K562 (cell line): ENCODE measurements at regions not wholly inside any gene's neighbourhood (a gene's known extent, or its start where the extent isn't known, plus 50 kb on each side); places are given as distances from the start of the nearest gene placed in this dataset.

Experiments used
- CTCF ChIP-seq, 3 experiments: IDR thresholded peaks in 2 of 3; conservative IDR thresholded peaks in 1 of 3; 2 replicates each; pipeline ENCODE4 v1.5.1; 2011 to 2012; ENCODE audit warnings: low read length in 3 of 3, mild to moderate bottlenecking in 3 of 3, control low read depth in 2 of 3, improper control_type of control experiment in 1 of 3, inconsistent platforms in 1 of 3, low read depth in 1 of 3, mixed read lengths in 1 of 3, moderate library complexity in 1 of 3; ENCODE audit not compliant: insufficient read depth in 2 of 3
- ELK3 ChIP-seq: fragments of 450-650 bp; formaldehyde crosslinking; IDR thresholded peaks from 2 replicates; pipeline ENCODE4 v1.4.0; 2020; ENCODE audit warnings: mild to moderate bottlenecking
- SAFB ChIP-seq: fragments of 200-400 bp; formaldehyde crosslinking; IDR thresholded peaks from 2 replicates; pipeline ENCODE4 v1.6.1; 2017; ENCODE audit warnings: low read depth, low read length, borderline replicate concordance
- TFAP4 ChIP-seq: sonication (generic); formaldehyde crosslinking; IDR thresholded peaks from 2 replicates; pipeline ENCODE4 v1.8.0; 2022; ENCODE audit warnings: missing genetic modification reagents, mild to moderate bottlenecking, moderate library complexity, borderline replicate concordance
- TF ChIP-seq, protein P1 (sequence below): fragments of 200-800 bp; sonication (Bioruptor generic); IDR thresholded peaks from 2 replicates; pipeline ENCODE4 v1.6.1; 2016; ENCODE audit warnings: missing genetic modification characterization, missing compliant biosample characterization

GRCh38 chr6:21804941-21805610, 211.5 kb downstream of the SOX4 start (continued):
- TF ChIP-seq, protein P1, sequence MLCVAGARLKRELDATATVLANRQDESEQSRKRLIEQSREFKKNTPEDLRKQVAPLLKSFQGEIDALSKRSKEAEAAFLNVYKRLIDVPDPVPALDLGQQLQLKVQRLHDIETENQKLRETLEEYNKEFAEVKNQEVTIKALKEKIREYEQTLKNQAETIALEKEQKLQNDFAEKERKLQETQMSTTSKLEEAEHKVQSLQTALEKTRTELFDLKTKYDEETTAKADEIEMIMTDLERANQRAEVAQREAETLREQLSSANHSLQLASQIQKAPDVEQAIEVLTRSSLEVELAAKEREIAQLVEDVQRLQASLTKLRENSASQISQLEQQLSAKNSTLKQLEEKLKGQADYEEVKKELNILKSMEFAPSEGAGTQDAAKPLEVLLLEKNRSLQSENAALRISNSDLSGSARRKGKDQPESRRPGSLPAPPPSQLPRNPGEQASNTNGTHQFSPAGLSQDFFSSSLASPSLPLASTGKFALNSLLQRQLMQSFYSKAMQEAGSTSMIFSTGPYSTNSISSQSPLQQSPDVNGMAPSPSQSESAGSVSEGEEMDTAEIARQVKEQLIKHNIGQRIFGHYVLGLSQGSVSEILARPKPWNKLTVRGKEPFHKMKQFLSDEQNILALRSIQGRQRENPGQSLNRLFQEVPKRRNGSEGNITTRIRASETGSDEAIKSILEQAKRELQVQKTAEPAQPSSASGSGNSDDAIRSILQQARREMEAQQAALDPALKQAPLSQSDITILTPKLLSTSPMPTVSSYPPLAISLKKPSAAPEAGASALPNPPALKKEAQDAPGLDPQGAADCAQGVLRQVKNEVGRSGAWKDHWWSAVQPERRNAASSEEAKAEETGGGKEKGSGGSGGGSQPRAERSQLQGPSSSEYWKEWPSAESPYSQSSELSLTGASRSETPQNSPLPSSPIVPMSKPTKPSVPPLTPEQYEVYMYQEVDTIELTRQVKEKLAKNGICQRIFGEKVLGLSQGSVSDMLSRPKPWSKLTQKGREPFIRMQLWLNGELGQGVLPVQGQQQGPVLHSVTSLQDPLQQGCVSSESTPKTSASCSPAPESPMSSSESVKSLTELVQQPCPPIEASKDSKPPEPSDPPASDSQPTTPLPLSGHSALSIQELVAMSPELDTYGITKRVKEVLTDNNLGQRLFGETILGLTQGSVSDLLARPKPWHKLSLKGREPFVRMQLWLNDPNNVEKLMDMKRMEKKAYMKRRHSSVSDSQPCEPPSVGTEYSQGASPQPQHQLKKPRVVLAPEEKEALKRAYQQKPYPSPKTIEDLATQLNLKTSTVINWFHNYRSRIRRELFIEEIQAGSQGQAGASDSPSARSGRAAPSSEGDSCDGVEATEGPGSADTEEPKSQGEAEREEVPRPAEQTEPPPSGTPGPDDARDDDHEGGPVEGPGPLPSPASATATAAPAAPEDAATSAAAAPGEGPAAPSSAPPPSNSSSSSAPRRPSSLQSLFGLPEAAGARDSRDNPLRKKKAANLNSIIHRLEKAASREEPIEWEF (CRISPR knock-in tag) = no peak
- TF ChIP-seq CTCF (IDR thresholded peaks at IDR 0.05 in 2 of 3, conservative IDR thresholded peaks at IDR 0.05 in 1 of 3; ENCODE audit: insufficient read depth in 2 of 3, low read depth in 1 of 3, low read length in 3 of 3) (no peak), SAFB (no peak), TFAP4 (no peak), ELK3 (CRISPR knock-in tag) (no peak)
